ENCODE measurements at regions not wholly inside any gene's neighbourhood (a gene's known extent, or its start where the extent isn't known, plus 50 kb on each side); places are given as distances from the start of the nearest gene placed in this dataset.

- no peak overlapping the region for H3K4me3 ChIP-seq (ENCODE audit: low read length)
Measured at GRCh38 chr7:115429918-115430317, 508.0 kb downstream of the MDFIC start.

DNA sequence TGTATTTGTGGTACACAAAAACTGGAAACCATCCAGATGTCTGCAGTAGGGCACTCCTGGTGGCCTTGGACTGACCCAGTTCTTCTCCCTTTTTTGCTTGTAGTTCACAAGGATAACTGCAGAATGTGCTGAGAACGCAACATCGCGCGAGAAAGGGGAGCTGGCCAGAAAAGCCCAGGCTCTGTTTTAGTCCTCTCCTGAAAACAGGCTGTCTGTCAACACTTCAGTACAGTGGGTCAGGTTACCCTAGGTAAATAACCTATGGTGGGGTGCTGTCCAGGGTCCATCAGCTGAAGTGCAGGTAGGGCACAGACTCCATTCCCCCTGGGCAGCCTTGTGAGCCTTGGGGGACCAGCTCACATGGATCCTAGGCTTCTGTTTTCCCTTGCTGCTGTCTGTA is 495.8 kb downstream of the MDFIC start:
- no peak overlapping the region for H3K4me3 ChIP-seq (ENCODE audit: low read length)
- DNase-seq (ENCODE audit: low read depth, low spot score) = no peak

More at GRCh38 chr7:115429918-115430317, 508.0 kb downstream of the MDFIC start:
- no peak for DNase-seq (ENCODE audit: low read depth, low spot score)

GRCh38 chr7:115410972-115411686 is 489.2 kb downstream of the MDFIC start:
- no peak overlapping the region for H3K4me3 ChIP-seq (ENCODE audit: low read length)
- DNase-seq (ENCODE audit: low read depth, low spot score) = no peak

DNA sequence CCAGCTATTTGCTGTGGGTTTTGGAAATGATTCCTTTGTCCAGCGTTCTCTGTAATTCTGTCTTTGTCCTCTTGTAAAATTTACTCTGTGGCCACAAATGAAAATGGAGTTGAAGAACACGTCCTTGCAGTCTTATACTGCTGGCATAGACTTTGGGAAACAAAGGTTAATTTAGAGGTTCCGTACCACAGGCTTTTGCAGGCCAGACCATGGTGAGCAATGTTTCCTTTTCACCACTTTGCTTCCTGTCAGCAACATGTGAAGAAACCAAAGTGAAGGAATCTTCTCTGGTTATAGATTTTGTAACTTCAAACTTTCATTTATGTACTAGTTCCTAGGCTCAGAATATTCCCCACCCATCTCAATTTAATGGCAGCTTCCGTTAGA is 488.5 kb downstream of the MDFIC start:
- no peak overlapping the region for H3K4me3 ChIP-seq (ENCODE audit: low read length)
- no peak for DNase-seq (ENCODE audit: low read depth, low spot score)

DNA sequence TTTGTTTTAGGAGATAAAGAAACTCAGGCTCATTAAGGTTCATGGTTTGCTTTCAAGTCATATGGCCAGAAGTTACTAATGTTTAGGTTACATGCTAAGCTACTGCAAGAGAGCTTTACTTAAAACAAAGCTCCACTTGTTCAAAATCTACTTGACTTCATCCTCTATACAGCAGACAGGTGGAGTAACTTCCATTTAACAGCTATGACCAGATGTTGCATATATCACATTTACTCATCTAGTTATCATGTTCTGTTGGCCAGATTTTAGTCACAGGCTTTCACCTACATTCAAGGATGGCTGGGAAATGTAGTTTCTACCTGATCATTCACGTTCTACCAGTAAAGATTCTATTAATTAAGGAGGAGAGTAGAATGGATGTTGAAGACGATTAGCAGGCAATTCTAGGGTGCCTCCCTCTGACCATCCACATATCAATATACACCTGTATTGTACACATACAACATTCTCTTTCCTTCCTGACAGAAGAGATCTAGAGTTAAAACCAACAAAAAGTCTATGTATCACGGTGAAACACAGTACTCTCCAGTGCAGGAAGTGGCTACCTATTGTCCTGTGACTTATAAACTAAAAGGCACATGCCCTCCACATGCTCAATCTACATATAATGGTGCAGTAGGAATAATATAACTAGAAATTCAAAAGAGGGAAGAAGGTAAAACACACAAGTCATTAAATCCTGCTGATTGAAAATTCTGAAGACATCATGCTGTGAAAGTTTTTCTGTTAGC is 488.0 kb downstream of the MDFIC start:
- no peak for DNase-seq (ENCODE audit: low read depth, low spot score)
- H3K4me3 ChIP-seq (ENCODE audit: low read length) = no peak overlapping the region

GRCh38 chr7:115406219-115406618 is 484.3 kb downstream of the MDFIC start:
- no peak for DNase-seq (ENCODE audit: low read depth, low spot score)
- no peak overlapping the region for H3K4me3 ChIP-seq (ENCODE audit: low read length)

DNA sequence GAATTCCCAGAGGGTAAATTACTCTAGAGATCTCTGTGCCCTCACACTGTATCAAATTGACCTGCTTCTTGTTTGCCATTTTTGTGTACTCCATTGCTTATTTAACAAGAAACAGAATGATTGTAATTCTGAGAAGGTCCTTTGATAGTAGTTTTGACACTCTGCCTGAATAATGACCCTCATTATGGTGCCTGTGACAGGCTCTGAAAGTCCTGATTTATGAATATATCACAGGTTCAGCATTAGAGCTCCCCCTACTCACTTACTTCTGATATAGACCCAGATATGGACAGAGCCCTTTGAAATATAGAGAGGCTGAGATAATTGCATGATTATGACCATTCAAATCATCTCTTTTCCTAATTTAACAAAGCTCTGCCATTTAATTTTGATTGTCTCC is 465.2 kb downstream of the MDFIC start:
- no peak for DNase-seq (ENCODE audit: low read depth, low spot score)

GRCh38 chr7:115379321-115379720 is 457.4 kb downstream of the MDFIC start:
- H3K4me3 ChIP-seq (ENCODE audit: low read length) = no peak overlapping the region
- DNase-seq (ENCODE audit: low read depth, low spot score) = no peak

More for the DNA sequence above, 465.2 kb downstream of the MDFIC start:
- no peak overlapping the region for H3K4me3 ChIP-seq (ENCODE audit: low read length)

DNA sequence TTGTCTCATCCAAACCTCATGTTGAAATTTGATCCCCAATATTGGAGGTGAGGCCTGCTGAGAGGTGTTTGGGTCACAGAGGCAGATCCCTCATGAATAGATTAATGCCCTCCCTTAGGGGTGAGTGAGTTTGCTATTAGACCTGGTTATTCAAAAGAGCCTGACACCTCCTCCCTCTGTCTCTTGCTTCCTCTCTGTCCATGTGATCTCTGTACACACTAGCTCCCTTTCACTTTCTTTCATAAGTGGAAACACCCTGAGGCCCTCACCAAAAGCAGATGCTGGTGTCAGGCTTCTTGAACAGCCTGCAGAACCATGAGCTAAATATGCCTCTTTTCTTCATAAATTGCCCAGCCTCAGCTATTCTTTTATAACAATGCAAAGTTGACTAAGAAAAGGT is 447.1 kb downstream of the MDFIC start:
- no peak overlapping the region for H3K4me3 ChIP-seq (ENCODE audit: low read length)
- no peak for DNase-seq (ENCODE audit: low read depth, low spot score)

GRCh38 chr7:115363916-115364315 is 442.0 kb downstream of the MDFIC start:
- H3K4me3 ChIP-seq (ENCODE audit: low read length) = no peak overlapping the region
- DNase-seq (ENCODE audit: low read depth, low spot score) = no peak

DNA sequence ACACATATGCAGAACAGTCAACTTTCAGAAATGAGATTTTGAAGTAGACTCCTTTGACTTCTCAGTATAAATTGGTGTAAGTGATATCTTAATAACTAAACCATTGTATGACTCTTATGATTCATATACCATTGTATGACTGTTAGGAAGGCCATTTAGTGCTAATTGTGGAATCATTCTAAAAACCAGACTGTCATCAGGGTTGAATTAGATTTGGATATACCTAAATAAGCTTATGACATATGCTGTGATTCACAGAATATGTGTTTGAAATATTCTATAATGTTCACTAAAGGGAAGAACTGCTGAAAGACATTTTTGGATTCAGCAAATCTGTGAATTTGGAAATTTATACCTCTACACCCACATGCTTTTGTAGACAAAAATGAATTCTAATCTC is 438.1 kb downstream of the MDFIC start:
- DNase-seq (ENCODE audit: low read depth, low spot score) = no peak
- H3K4me3 ChIP-seq (ENCODE audit: low read length) = no peak overlapping the region

DNA sequence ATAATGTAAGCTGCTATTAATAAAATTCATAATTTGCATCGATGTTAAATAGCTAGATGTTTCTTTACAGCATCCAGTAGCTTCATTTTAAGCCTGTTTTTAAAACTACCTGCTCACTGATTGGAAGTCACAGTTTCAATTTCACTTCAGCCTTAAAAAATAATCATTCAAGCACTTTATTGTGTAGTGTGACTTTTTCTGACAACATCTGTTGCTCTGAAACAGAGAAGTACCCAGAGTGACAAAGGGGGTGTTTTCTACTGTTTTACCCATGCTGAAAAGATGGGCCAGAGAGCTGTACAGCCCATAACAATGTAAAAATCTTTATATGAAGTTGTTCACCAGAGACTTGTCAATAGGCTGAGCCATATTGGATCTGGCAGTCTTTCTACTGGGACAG is 437.2 kb downstream of the MDFIC start:
- no peak for DNase-seq (ENCODE audit: low read depth, low spot score)
- no peak overlapping the region for H3K4me3 ChIP-seq (ENCODE audit: low read length)

GRCh38 chr7:115357703-115357999 is 435.8 kb downstream of the MDFIC start:
- no peak overlapping the region for H3K4me3 ChIP-seq (ENCODE audit: low read length)
- DNase-seq (ENCODE audit: low read depth, low spot score) = no peak

- H3K4me3 ChIP-seq (ENCODE audit: low read length) = no peak overlapping the region
- no peak for DNase-seq (ENCODE audit: low read depth, low spot score)
Measured at GRCh38 chr7:115356999-115357702, 435.3 kb downstream of the MDFIC start.

GRCh38 chr7:115356139-115356746 is 434.3 kb downstream of the MDFIC start:
- DNase-seq (ENCODE audit: low read depth, low spot score) = no peak
- H3K4me3 ChIP-seq (ENCODE audit: low read length) = no peak overlapping the region

GRCh38 chr7:115354925-115355324 is 433.0 kb downstream of the MDFIC start:
- DNase-seq (ENCODE audit: low read depth, low spot score) = no peak
- H3K4me3 ChIP-seq (ENCODE audit: low read length) = no peak overlapping the region

GRCh38 chr7:115352375-115352774 is 430.5 kb downstream of the MDFIC start:
- no peak for DNase-seq (ENCODE audit: low read depth, low spot score)
- no peak overlapping the region for H3K4me3 ChIP-seq (ENCODE audit: low read length)

DNA sequence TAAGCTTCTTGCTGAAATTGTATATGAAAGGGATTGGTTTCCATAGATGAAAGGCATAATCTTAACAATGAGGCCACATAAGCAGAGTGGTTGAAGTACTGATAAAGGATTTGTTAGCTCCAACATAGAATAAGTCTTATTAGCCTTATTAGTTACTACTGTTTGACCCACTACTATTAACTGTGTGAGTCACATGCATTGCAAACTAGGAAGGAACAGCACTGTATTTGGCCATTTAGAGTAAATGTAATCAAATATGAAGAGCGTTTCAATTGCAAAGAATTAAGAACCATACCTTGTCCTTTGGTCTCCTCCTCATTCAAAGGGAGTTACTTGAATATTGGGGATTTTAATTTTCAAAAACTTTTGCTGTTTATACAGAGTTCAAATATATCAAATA is 428.9 kb downstream of the MDFIC start:
- H3K4me3 ChIP-seq (ENCODE audit: low read length) = no peak overlapping the region

GRCh38 chr7:115349635-115350034 is 427.7 kb downstream of the MDFIC start:
- DNase-seq (ENCODE audit: low read depth, low spot score) = no peak
- H3K4me3 ChIP-seq (ENCODE audit: low read length) = no peak overlapping the region

More for the DNA sequence above, 428.9 kb downstream of the MDFIC start:
- DNase-seq (ENCODE audit: low read depth, low spot score) = no peak

GRCh38 chr7:115346685-115347084 is 424.8 kb downstream of the MDFIC start:
- DNase-seq (ENCODE audit: low read depth, low spot score) = no peak

More at GRCh38 chr7:115346685-115347084, 424.8 kb downstream of the MDFIC start:
- H3K4me3 ChIP-seq (ENCODE audit: low read length) = no peak overlapping the region

Data from Jurkat, Clone E6-1 (cell line).